Hindlimb muscle (tissue), 1 donor: ENCODE measurements at regions not wholly inside any gene's neighbourhood (a gene's known extent, or its start where the extent isn't known, plus 50 kb on each side); places are given as distances from the start of the nearest gene placed in this dataset.

Experiments
- DNase-seq: peaks from one replicate; pipeline ENCODE4 v3.0.0-alpha.2; 2013

DNA sequence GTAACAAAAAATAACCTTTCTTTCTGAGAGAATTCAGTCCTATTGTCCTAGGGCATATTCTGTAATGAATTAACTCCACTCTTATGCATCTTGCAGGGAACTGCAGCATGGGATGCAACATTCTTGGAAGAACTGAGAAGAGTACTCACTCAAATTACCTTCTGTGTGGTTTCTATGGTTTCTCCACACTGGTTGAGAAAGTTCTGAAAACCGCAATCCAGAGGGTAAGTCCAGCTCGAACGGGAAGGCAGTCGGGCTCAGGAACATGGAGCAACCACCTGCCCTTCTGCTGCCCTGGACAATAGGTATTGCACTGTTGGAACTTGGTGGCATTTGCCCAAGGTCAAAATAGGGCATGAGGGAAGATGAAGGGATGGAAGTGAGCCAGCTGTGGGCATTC lies 59.6 kb upstream of the CDK13 start:
- DNase-seq, result no peak

DNA sequence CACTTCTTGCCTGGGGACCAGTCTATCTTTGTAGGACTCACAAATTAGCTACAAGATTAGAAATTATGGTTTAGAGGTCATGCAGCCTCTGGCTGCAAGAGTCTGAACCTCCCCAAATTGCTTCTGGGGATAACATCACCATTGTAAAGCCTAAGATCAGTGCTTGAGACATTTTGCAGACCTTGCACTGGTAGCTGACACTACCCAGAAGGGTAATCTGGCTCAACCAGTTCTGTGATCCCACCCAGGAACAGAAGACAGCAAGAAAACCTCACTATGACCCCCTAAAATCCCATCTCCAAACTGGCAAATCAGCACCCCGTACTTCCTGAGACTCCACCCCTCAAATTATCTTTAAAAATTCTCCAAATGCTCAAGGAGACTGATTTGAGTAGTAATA lies 58.2 kb upstream of the CDK13 start:
- no peak for DNase-seq

DNA sequence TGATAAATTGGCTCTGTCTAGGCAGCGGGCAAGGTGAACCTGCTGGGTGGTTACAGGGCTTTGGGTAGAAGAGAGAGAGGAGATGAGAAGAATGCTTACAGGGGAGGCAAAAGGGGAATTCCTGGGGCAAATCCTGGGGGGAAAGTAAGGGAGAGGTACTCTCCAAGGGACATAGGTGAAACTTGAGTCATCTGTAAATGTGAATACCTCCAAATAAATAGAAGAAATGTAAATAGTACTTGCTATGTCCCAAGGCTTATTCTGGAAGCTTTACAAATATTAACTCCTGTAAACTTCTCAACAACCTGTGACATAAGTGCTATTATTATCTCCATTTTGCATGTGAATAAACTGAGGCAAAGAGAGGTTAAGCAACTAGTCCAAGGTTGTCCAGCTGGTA lies 57.7 kb upstream of the CDK13 start:
- DNase-seq, result no peak

DNA sequence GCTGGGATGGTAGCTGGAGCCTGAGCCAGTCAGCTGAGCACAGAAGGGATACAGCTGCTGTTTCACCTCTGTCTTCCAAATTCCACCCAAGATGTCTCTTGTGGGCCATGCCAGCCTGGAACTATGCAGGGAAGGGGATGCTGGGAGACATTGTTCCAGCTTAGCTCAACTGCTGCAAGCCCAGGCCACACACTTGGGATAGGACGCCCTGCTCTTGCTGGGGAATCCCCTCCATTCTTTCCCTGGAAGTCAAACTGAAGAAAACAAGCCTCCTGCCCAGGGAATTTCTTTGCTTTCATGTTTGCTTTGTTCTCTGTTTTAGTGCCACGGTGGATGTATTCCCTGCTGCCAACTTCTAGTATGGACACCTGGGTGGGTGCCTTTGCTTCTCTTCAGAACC lies 55.2 kb upstream of the CDK13 start:
- DNase-seq, result no peak

DNA sequence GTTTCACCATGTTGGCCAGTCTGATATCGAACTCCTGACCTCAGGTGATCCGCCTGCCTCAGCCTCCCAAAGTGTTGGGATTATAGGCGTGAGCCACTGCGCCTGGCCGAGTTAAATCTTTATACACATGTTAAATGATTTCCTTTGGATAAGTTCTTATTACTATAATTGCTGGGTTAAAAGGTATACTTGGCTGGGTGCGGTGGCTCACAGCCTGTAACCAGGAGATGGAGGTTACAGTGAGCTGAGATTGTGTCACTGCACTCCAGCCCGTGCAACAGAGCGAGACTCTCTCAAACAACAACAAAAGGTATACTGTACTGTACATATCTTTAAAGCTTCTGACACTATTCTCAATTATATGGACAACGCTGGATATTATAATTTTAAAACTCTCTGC lies 53.2 kb upstream of the CDK13 start:
- no peak for DNase-seq

DNA sequence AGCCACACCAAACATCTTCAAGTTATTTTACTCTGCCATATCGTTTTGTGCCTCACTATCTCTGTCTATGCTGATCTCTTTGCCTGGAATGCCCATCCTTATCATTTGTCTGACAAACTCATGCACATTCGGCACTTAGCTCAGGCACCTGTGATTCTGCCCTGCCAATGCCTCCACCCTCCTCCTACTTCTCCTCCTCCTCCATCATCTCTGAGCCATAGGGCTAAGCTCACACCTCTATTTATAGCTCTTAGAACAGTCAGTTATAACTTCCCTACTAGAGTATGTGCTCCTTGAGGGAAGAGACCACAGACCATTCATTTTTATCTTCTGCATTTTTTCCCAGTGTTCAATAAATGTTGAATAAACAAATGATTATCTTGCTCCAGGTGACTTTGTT lies 51.2 kb upstream of the CDK13 start:
- no peak for DNase-seq
